Neutrophil (primary cell): ENCODE measurements at regions not wholly inside any gene's neighbourhood (a gene's known extent, or its start where the extent isn't known, plus 50 kb on each side); places are given as distances from the start of the nearest gene placed in this dataset.

Experiments
- H3K27ac ChIP-seq: fragments of 200-600 bp; sonication (generic); 2 replicates; pipeline ENCODE4 v1.5.1; 2016; ENCODE audit warnings: mild to moderate bottlenecking, moderate library complexity
- H3K27me3 ChIP-seq: fragments of 200-600 bp; sonication (generic); 2 replicates; pipeline ENCODE4 v1.6.0; 2016; ENCODE audit warnings: mild to moderate bottlenecking
- H3K36me3 ChIP-seq: fragments of 200-600 bp; sonication (generic); 2 replicates; pipeline ENCODE4 v1.5.1; 2017
- H3K4me1 ChIP-seq, 2 experiments: fragments of 200-600 bp in 1 of 2; sonication (generic) in 1 of 2; 1 replicate in 1 of 2; 2 replicates in 1 of 2; pipeline versions ENCODE4 v1.5.1 to v1.6.1; 2013 to 2016; ENCODE audit warnings: low read depth in 1 of 2, low read length in 1 of 2, mild to moderate bottlenecking in 1 of 2, moderate library complexity in 1 of 2; ENCODE audit not compliant: control insufficient read depth in 1 of 2, insufficient read depth in 1 of 2
- H3K4me3 ChIP-seq, 2 experiments: fragments of 200-600 bp in 1 of 2; sonication (generic) in 1 of 2; 1 replicate in 1 of 2; 2 replicates in 1 of 2; pipeline ENCODE4 v1.5.1; 2013 to 2016; ENCODE audit warnings: low read depth in 1 of 2, low read length in 1 of 2, mild to moderate bottlenecking in 1 of 2, moderate library complexity in 1 of 2
- H3K9me3 ChIP-seq: fragments of 200-600 bp; sonication (generic); 2 replicates; pipeline ENCODE4 v1.5.1; 2016
- TF ChIP-seq, protein P1 (sequence below): fragments of 200-600 bp; sonication (generic); IDR thresholded peaks from 2 replicates; pipeline ENCODE4 v1.5.1; 2016; ENCODE audit warnings: antibody characterized with exemption

DNA sequence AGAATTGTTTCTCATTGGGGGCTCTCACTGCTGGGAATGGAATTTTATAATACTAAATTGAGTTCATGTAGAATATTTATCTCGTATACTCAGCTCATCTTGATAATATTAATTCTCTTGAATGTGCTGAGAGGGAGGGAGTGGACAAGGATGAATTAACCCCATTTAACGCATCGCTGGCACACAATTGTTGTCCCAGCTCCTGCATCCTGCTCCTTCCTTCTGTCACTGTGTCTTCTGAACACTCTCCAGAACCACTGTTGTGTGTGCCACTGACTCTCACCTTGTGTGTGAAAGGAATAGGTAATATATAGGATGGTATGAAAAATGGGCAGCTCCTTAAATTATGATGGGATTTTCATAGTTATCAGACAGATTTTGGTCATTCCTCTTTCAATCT is 267.3 kb downstream of the MTRR start:
- TF ChIP-seq, protein P1, sequence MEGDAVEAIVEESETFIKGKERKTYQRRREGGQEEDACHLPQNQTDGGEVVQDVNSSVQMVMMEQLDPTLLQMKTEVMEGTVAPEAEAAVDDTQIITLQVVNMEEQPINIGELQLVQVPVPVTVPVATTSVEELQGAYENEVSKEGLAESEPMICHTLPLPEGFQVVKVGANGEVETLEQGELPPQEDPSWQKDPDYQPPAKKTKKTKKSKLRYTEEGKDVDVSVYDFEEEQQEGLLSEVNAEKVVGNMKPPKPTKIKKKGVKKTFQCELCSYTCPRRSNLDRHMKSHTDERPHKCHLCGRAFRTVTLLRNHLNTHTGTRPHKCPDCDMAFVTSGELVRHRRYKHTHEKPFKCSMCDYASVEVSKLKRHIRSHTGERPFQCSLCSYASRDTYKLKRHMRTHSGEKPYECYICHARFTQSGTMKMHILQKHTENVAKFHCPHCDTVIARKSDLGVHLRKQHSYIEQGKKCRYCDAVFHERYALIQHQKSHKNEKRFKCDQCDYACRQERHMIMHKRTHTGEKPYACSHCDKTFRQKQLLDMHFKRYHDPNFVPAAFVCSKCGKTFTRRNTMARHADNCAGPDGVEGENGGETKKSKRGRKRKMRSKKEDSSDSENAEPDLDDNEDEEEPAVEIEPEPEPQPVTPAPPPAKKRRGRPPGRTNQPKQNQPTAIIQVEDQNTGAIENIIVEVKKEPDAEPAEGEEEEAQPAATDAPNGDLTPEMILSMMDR, result no peak
- no peaks in the 10 kb centered on the region for H3K4me1 ChIP-seq
- H3K27ac ChIP-seq, result no peak overlapping the region
- no peak overlapping the region for H3K4me3 ChIP-seq
- no peaks in the 10 kb centered on the region for H3K27me3 ChIP-seq
- no peaks in the 10 kb centered on the region for H3K36me3 ChIP-seq
- no peaks in the 10 kb centered on the region for H3K9me3 ChIP-seq

DNA sequence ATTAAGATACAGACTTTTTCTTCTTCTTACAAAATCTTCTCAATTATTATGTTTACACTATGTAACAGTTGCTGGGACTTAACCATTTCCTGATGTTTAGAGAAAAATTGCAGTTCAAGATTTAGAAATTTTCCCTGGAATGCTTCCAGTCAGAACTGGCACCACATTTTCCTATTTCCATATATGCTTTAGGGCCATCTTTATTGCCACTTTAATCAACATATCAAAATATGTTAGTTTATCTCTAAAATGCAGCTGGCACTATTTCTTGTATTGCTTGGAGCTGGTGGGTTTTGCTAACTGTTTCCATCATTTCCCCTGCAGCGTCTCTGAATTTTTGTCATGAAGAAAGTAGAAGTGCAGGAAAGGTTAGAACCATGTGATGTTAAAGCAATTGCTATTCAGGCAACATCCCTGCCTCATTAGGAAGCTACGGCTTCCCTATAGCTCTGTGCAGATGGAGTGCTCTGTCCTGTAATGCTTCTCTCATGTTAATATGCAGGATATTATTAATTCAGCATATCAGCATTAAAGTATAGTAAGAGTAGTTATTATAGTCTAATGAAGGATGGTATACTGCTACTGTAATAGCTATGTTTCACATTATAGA is 269.1 kb downstream of the MTRR start:
- TF ChIP-seq, protein P1, result no peak

DNA sequence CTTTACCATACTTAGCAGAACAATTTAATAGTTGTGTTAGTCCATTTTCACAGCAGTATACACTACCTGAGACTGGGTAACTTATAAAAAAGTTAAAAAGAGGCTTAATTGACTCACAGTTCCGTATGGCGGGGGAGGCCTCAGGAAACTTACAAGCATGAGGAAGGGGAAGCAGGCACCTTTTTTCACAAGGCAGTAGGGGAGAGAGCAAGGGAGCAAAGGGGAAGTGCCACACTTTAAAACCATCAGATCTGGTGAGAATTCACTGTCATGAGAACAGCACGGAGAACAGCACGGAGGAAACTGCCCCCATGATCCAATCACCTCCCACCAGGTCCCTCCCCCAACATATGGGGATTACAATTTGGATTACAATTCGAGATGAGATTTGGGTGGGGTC is 269.9 kb downstream of the MTRR start:
- no peaks in the 10 kb centered on the region for H3K27me3 ChIP-seq
- no peaks in the 10 kb centered on the region for H3K4me1 ChIP-seq
- no peaks in the 10 kb centered on the region for H3K9me3 ChIP-seq
- no peak overlapping the region for H3K27ac ChIP-seq
- TF ChIP-seq, protein P1, result no peak
- H3K36me3 ChIP-seq, result no peaks in the 10 kb centered on the region
- H3K4me3 ChIP-seq, result no peak overlapping the region

More for the DNA sequence above, 269.1 kb downstream of the MTRR start:
- no peak overlapping the region for H3K4me3 ChIP-seq
- no peaks in the 10 kb centered on the region for H3K9me3 ChIP-seq
- no peaks in the 10 kb centered on the region for H3K27me3 ChIP-seq
- H3K27ac ChIP-seq, result no peak overlapping the region
- no peaks in the 10 kb centered on the region for H3K36me3 ChIP-seq
- no peaks in the 10 kb centered on the region for H3K4me1 ChIP-seq

DNA sequence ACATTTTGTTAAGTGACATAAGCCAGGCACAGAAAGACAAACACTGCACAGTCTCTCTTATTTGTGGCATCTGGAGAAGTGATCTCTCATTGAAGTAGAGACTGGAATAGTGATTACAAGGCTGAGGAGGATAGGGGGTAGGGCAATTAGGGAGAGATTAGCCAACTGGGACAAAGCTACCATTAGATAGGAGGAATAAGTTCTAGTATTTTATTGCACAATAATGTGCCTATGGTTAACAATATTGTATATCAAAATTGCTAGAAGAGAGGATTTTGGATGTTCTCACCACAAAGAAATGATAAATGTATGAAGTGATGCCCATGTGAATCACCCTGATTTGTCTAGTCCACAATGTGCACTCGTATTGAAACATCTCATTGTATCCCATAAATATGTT is 281.8 kb downstream of the MTRR start:
- Histone ChIP-seq H3K9me3 (no peaks in the 10 kb centered on the region), H3K4me3 (no peak overlapping the region), H3K27ac (no peak overlapping the region), H3K27me3 (no peaks in the 10 kb centered on the region), H3K36me3 (no peaks in the 10 kb centered on the region), H3K4me1 (no peaks in the 10 kb centered on the region)
- TF ChIP-seq, protein P1, result no peak

DNA sequence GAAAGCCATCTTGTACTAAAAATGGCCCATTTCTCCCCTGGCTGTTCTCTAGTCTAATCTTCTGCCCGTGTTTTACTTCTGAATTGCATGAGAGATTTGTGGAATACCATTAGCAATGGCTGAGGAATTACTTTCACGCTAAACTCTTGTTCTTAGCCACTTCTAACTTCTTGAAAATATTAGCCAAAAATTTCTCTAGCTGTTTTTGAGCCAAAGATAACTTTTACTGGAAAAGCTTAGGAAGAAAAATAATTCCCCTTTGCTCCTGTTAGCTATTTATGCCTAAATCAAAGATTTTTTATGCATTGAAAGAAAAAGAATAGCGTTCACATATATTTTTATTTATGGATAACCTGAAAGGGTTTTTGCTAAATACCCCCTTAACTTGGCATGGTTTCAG is 287.8 kb downstream of the MTRR start:
- no peaks in the 10 kb centered on the region for H3K4me1 ChIP-seq
- H3K9me3 ChIP-seq, result no peaks in the 10 kb centered on the region
- H3K36me3 ChIP-seq, result no peaks in the 10 kb centered on the region
- TF ChIP-seq, protein P1, result no peak
- no peaks in the 10 kb centered on the region for H3K27me3 ChIP-seq
- no peak overlapping the region for H3K4me3 ChIP-seq
- H3K27ac ChIP-seq, result no peak overlapping the region
